ENCODE measurements at regions not wholly inside any gene's neighbourhood (a gene's known extent, or its start where the extent isn't known, plus 50 kb on each side); places are given as distances from the start of the nearest gene placed in this dataset.

DNA sequence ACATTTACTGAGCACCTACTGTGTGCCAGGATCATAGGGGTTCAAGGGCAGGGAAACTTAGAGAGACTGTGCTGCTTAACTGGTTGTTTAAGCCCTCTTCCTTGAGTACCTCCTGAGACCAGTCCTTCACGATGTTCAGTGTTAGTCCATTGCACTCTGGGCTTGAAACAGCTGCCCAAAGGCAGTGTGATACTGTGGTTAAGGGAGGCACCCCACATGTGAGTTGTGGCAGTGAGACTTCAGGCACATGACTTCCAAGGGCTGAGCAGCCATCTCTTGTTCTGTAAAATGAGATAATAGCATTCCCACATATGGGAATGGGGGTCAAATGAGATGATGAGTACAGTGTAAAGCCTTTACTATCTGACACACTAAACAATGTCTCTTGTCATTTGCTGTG is 75.1 kb downstream of the LINGO1 start:
- Histone ChIP-seq H3K4me1 (ENCODE audit: insufficient read depth, low read length) (no peaks in the 10 kb centered on the region), H3K27me3 (ENCODE audit: insufficient read depth, low read length) (no peaks in the 10 kb centered on the region)

DNA sequence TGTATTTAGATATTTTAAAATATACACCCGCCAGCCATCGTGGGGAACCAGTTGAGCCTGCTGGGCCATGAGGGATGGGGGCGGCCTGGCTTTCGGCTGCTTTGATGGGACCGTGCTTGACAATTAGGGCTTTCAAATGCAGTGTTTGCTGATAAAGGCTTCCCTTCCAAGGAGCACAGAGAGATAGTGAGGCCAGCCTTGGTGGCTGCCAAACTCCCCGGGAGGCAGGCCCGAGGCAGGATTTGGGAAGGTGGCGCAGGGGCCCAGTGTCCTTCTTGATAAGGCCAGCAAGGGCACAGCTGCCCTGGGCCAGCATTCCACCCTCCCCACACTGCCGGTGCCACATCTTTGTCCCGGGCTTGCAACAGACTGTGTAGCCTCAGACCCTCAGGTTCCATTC is 75.6 kb downstream of the LINGO1 start:
- H3K9me3 ChIP-seq (ENCODE audit: low read depth, low read length) = no peaks in the 10 kb centered on the region
- no peaks in the 10 kb centered on the region for H3K27me3 ChIP-seq (ENCODE audit: insufficient read depth, low read length)
- H3K4me3 ChIP-seq (ENCODE audit: low read length) = no peak overlapping the region
- no peaks in the 10 kb centered on the region for H3K4me1 ChIP-seq (ENCODE audit: insufficient read depth, low read length)

More for the DNA sequence above, 75.1 kb downstream of the LINGO1 start:
- H3K9me3 ChIP-seq (ENCODE audit: low read depth, low read length) = no peaks in the 10 kb centered on the region
- H3K4me3 ChIP-seq (ENCODE audit: low read length) = no peak overlapping the region

DNA sequence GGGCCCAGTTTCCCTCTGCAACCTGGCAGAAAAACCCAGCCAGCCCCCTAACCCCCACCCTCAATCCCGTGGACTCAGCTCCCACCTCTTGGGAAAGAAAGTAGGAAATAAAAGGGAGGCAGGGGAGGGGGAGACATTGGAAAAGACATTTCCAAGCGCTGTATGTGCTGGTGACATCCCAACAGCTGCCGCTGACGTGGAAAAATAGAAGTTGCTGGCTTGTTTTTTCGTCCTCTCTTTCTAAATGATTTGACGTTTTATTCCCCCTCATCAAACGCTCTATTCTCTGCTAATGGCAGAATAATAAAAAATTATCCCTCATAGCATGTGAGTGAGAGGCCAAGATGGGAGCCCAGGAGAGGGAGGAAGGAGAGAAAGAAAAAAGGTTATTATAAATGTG is 76.1 kb downstream of the LINGO1 start:
- Histone ChIP-seq H3K27me3 (ENCODE audit: insufficient read depth, low read length) (no peaks in the 10 kb centered on the region), H3K4me1 (ENCODE audit: insufficient read depth, low read length) (no peaks in the 10 kb centered on the region), H3K9me3 (ENCODE audit: low read depth, low read length) (no peaks in the 10 kb centered on the region), H3K4me3 (ENCODE audit: low read length) (no peak overlapping the region)

DNA sequence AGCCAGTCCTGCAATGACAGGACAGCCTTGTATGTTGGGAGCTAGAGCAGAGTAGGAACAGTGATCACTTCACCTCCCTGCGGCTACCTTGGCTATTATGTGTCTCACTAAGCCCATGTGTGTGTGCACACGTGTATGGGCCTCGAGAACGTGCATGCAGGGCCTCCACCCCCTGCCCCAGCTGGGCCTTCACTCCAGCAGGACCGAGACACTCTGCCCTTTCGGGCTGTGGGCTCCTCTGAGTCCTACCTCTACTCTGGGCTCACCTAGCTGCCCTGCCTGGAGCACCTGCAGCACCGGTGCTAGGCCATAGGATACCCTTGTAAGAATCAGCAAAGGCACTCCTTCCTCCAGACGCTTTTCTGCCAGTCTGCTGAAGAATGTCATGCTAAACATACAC is 77.5 kb downstream of the LINGO1 start:
- H3K9me3 ChIP-seq (ENCODE audit: low read depth, low read length) = no peaks in the 10 kb centered on the region
- H3K4me1 ChIP-seq (ENCODE audit: insufficient read depth, low read length) = no peaks in the 10 kb centered on the region
- H3K4me3 ChIP-seq (ENCODE audit: low read length) = no peak overlapping the region
- H3K27me3 ChIP-seq (ENCODE audit: insufficient read depth, low read length) = no peaks in the 10 kb centered on the region

DNA sequence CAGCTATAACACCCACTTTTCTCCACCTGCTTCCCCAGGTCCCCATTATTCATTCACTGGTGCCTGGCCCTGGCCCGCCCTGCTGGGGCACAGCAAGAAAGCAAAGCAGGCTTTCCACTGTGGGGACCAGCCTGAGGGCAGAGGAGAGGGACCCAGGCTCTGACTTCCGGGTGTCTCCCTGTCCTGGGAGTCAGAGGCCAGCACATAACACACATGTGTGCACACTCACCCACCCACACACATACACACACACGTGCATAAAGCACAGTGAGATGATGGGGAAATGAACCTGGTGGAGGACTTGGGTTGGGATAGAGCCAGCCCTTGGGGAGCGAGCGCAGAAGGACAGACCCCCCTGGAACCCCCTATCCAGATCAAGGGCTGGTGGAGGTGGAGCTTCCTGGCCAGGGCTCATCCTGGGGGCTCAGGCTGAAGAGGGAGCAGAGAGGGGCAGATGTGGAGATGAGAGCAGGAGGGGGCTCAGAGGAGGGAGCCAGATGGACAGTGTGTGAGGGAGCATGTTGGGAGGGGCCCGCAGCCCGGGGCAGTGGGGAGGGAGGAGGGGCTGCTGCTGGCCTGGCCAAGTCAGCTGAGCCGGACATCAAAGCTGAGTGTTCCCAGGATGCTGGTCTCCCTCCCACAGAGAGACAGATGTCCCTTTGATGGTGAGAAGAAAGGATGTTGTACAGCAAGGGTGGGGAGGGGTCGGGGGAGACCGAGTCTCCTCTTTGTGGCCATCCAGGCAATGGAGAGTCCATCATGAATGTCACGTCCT is 78.2 kb downstream of the LINGO1 start:
- Histone ChIP-seq H3K27me3 (ENCODE audit: insufficient read depth, low read length) (no peaks in the 10 kb centered on the region), H3K4me3 (ENCODE audit: low read length) (no peak overlapping the region), H3K9me3 (ENCODE audit: low read depth, low read length) (no peaks in the 10 kb centered on the region), H3K4me1 (ENCODE audit: insufficient read depth, low read length) (no peaks in the 10 kb centered on the region)

DNA sequence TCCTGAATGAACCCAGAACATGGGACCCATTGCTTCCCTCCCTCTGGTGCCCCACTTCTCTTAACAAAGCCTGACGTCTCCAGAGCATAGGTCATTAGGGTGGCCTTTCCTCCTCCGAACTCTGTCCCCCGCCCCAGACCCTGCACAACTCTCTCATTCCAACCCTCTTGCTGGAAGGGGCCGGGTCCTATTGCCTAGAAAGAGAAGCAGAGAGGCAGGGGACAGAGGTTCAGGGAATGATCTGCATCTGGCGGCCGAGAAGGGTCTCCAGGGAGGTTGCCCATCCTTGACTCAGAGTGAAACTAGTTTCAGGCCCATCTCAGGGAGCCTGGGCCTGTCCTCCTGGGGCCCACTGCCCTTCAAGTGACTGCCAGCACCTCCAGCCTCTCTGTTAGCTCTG is 79.0 kb downstream of the LINGO1 start:
- Histone ChIP-seq H3K4me3 (ENCODE audit: low read length) (no peak overlapping the region), H3K4me1 (ENCODE audit: insufficient read depth, low read length) (no peaks in the 10 kb centered on the region), H3K9me3 (ENCODE audit: low read depth, low read length) (no peaks in the 10 kb centered on the region), H3K27me3 (ENCODE audit: insufficient read depth, low read length) (no peaks in the 10 kb centered on the region)

DNA sequence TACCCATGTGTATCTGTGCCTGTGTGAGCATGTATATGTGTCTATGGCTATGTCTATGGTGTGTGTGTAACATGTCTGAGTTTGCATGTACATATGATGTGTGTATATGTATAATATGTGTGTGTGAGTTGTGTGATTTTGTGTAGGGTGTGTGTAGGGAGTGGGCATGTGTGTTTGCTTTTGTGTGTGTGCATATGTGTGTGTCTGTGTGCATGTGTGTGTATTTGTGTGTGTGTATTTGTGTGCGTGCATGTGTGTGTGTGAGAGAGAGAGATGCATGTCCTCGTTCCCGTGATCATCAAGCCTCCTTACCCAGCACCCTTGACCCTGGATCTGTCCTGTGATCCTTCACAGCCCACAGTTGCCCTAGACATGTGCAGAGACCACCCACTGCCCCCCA is 79.5 kb downstream of the LINGO1 start:
- Histone ChIP-seq H3K9me3 (ENCODE audit: low read depth, low read length) (no peaks in the 10 kb centered on the region), H3K27me3 (ENCODE audit: insufficient read depth, low read length) (no peaks in the 10 kb centered on the region), H3K4me1 (ENCODE audit: insufficient read depth, low read length) (no peaks in the 10 kb centered on the region), H3K4me3 (ENCODE audit: low read length) (no peak overlapping the region)

DNA sequence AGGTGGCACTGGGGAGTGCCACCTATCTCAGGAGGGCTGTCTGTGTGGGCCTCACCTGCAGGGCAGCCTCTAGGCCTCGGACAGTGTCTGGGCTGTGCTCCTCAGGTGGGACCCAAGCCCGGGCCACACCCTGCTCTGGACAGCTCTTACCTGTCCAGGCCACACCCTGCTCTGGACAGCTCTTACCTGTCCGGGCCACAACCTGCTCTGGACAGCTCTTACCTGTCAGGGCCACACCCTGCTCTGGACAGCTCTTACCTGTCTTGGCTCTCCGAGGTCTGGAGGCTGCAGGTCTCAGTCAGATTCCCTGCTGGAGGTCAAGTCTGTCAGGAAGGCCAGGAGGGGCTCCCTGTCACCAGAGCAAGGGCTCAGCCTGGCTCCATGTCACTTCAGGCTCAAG is 80.6 kb downstream of the LINGO1 start:
- Histone ChIP-seq H3K4me3 (ENCODE audit: low read length) (no peak overlapping the region), H3K27me3 (ENCODE audit: insufficient read depth, low read length) (no peaks in the 10 kb centered on the region), H3K4me1 (ENCODE audit: insufficient read depth, low read length) (no peaks in the 10 kb centered on the region), H3K9me3 (ENCODE audit: low read depth, low read length) (no peaks in the 10 kb centered on the region)

DNA sequence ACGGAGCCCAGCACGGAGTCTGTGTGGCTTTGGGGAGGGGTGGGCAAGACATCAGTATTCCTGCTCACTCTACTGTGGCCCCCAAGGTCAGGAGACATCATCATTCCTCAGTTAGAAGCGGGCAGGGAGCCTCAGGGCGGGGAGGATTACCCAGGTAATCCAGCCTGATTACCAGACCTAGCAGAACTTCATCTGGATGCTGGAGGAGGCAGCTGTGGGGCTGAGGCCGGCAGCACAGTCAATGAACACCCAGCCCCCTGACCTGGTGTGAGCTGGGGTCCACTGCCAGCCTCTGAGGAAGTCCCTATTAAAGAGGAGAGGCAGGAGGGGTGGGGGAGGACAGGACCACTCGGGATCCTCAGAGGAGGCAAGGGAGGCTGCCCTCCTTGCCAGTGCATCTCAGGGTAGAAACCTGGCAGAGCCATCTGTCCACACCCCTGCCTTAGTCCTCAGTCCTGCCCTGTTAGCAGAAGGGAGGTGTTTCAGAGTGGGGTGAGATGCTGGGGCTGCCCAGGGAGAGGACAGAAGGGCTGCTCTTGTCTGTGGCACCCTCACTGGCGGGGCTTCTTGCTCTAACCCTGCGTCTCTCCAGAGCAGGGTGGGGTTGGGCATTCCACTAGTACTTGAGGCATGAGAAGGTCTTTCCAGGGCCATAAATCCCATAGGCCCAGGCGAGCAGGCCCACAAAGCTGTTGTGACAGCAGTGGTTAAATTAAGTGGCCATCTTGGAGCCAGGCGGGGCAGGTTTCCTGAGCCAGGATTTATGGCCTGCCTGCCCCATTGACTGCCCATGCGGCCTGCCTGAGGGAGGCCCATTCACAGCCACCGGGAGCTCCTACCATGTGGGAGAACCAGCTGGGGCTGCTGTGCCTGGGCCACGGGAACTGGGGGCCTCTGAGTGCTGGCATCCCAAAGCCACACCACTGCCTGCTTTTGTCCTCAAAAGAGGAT is 82.1 kb downstream of the LINGO1 start:
- Histone ChIP-seq H3K27me3 (ENCODE audit: insufficient read depth, low read length) (no peaks in the 10 kb centered on the region), H3K4me1 (ENCODE audit: insufficient read depth, low read length) (no peaks in the 10 kb centered on the region), H3K9me3 (ENCODE audit: low read depth, low read length) (no peaks in the 10 kb centered on the region), H3K4me3 (ENCODE audit: low read length) (no peak overlapping the region)

DNA sequence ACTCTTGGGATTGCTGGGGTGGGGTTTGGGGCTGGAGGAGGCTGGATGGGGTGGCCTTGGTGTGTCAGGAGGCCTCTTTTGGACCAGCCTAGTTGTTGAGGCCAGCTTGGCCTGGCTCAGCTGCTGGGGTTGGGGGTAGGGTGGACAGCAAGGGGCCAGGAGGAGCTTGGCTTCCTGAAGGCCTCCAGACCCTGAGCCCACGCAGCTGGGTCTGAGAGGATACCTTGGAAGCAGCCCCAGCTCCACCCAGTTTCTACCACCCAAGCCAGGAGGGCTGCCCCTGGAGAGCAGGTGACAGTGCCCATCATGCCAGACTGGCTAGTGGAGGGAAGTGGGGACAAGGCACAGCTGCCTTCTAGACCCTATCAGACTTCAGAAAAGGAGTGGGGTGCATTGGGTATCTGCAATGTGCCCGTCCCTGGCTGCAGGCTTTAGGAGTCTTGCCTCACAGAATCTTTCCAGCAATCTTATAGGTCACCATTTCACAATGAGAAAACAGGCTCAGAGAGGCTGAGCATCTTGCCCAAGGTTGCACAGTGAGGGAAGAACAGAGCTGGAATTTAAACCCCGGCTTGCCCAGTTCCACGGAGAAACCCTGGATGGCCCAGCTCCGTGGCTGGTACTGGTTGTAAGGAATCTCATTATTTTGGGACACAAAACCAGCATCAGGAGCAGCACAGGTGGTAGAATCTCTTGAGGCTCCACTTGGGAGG is 83.0 kb downstream of the LINGO1 start:
- H3K4me3 ChIP-seq (ENCODE audit: low read length) = no peak overlapping the region
- no peaks in the 10 kb centered on the region for H3K27me3 ChIP-seq (ENCODE audit: insufficient read depth, low read length)
- no peaks in the 10 kb centered on the region for H3K9me3 ChIP-seq (ENCODE audit: low read depth, low read length)
- H3K4me1 ChIP-seq (ENCODE audit: insufficient read depth, low read length) = no peaks in the 10 kb centered on the region

DNA sequence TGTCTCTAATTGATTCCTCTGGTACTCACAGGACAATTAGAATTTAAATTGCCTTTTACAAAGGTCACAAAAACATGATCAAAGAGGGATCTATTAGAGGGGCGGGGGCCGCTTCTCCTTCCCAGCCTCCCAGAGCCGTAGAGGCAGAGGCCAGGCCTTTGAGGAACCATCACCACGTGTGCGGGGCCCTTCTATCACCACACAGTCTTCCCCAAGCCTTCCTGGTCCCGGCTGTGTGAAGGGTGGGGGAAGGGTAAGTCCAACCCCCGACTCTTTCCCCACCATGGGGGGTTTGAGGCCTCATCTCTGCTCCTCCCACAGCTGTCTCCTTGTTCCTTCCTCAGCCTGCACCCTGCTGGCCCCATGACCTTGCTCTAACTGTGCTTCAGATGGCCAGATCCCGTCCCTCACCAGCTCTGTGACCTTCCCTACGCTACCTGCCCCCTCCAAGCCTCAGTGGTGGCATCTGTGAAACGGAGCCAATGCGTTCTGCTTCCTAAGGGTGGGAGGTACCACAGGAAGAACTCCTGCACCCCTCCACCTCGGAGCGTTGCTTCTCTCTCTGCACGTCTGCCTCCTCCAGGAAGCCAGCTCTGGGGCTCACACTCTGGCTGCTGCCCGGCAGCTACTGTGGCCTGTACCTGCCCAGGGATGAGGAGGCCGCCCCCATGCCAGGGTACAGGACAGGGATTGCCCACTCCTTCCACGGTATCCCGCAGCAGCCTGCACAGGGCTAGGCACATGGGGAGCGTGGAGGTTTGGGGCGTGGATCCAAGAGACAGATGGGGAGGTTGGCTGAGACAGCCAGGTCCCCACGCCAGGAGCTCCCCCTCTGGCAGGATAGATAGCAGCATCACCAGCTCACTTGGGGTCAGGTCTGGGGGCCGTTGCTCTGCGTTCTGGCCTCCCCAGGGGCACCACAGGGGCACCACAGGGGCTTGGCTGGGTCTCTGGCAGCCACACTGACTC is 83.8 kb downstream of the LINGO1 start:
- no peaks in the 10 kb centered on the region for H3K27me3 ChIP-seq (ENCODE audit: insufficient read depth, low read length)
- no peak overlapping the region for H3K4me3 ChIP-seq (ENCODE audit: low read length)
- no peaks in the 10 kb centered on the region for H3K4me1 ChIP-seq (ENCODE audit: insufficient read depth, low read length)
- no peaks in the 10 kb centered on the region for H3K9me3 ChIP-seq (ENCODE audit: low read depth, low read length)

DNA sequence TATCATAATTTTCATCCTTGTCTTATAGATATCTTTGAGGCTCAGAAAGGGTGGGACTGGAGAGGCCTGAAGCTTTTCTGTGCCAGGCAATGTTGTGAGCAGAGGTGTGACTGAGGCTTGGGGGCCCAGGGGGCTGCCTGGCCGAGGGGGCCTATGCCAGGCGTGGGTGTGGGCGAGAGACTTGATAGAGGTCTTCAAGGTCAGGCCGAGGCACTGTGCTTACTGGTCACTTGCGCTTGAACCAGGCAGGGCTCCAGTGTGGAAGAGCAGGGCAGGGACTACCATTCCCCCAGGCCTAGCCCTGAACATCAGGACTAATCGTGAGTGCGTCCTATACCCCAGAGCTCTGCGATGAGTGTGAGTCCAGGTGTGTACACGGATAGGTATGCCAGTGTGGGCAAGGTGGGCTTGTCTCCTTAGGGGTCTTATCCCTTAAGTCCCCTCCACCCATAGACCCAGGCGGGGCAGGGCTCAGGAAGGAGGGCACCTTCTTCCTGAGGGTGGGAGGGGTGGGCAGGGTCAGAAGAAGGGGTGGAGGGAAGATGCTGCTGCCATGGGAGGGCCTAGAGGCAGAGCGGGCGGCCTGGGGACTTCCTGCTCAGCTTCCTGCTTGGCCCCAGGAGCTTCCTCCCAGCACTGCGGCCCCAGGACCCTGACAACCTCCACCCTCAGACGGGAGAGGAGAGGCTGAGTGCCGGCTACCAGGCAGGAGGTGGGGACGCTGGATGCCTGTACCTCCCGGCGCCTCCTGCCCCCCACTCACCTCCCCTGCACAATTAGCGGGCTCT is 84.7 kb downstream of the LINGO1 start:
- Histone ChIP-seq H3K4me3 (ENCODE audit: low read length) (no peak overlapping the region), H3K4me1 (ENCODE audit: insufficient read depth, low read length) (peaks cover 6% of the 10 kb centered on the region), H3K9me3 (ENCODE audit: low read depth, low read length) (no peaks in the 10 kb centered on the region), H3K27me3 (ENCODE audit: insufficient read depth, low read length) (no peaks in the 10 kb centered on the region)

DNA sequence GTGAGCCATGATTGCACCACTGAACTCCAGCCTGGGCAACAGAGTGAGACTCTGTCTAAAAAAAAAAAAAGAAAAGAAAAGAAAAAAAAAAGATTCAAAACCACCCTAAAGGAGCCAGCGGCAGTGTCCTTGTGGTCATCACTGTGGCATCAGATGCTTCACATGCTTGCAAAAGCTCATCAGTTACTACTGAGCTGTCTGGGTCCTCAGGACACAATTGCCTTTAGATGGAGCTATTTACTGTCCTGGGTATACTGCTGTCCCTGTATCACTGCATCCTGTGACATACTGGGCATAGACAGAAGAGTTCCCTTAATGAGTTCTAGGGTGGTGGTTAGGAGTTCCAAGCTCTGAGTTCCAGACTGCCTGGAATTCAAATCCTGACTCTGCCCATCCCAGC is 85.8 kb downstream of the LINGO1 start:
- Histone ChIP-seq H3K4me3 (ENCODE audit: low read length) (no peak overlapping the region), H3K9me3 (ENCODE audit: low read depth, low read length) (no peaks in the 10 kb centered on the region), H3K27me3 (ENCODE audit: insufficient read depth, low read length) (no peaks in the 10 kb centered on the region), H3K4me1 (ENCODE audit: insufficient read depth, low read length) (peaks cover 11% of the 10 kb centered on the region)
